HepG2 (cell line): ENCODE measurements at regions not wholly inside any gene's neighbourhood (a gene's known extent, or its start where the extent isn't known, plus 50 kb on each side); places are given as distances from the start of the nearest gene placed in this dataset.

Experiments used
- CHD2 ChIP-seq: IDR thresholded peaks from 2 replicates; pipeline ENCODE4 v1.6.1; 2011; ENCODE audit warnings: low read depth, low read length, improper control_type of control experiment
- HNRNPUL1 ChIP-seq: fragments of 200-400 bp; formaldehyde crosslinking; IDR thresholded peaks from 2 replicates; pipeline ENCODE4 v1.6.1; 2017; ENCODE audit warnings: low read depth, mild to moderate bottlenecking, low read length, moderate library complexity
- IRF2 ChIP-seq: IDR thresholded peaks from 2 replicates; pipeline ENCODE4 v1.6.1; 2018; ENCODE audit warnings: missing genetic modification reagents, missing compliant biosample characterization
- KDM5A ChIP-seq: fragments of 200-600 bp; sonication (generic); IDR thresholded peaks from 2 replicates; pipeline ENCODE4 v1.7.0; 2018; ENCODE audit warnings: antibody characterized with exemption, mild to moderate bottlenecking, low read length, borderline replicate concordance
- RFXANK ChIP-seq: IDR thresholded peaks from 2 replicates; pipeline ENCODE4 v1.6.1; 2016
- TCF7L2 ChIP-seq: IDR thresholded peaks from 2 replicates; pipeline ENCODE4 v1.6.1; 2011; ENCODE audit warnings: mild to moderate bottlenecking, low read depth, low read length, moderate library complexity
- TFDP1 ChIP-seq: IDR thresholded peaks from 2 replicates; pipeline ENCODE4 v1.6.1; 2016; ENCODE audit warnings: missing compliant biosample characterization, missing genetic modification reagents, borderline replicate concordance
- USF2 ChIP-seq, 2 experiments: sonication (generic) in 1 of 2; formaldehyde crosslinking in 1 of 2; IDR thresholded peaks; 2 replicates each; pipeline versions ENCODE4 v1.5.1 to v1.6.1; 2011 to 2020; ENCODE audit warnings: borderline replicate concordance in 1 of 2, low read depth in 1 of 2, low read length in 1 of 2, mild to moderate bottlenecking in 1 of 2, missing genetic modification reagents in 1 of 2, moderate library complexity in 1 of 2
- ZNF10 ChIP-seq: sonication (generic); formaldehyde crosslinking; IDR thresholded peaks from 2 replicates; pipeline ENCODE4 v1.4.0; 2020; ENCODE audit warnings: mild to moderate bottlenecking, low read depth, missing genetic modification reagents, borderline replicate concordance
- ZNF256 ChIP-seq: sonication (generic); formaldehyde crosslinking; conservative IDR thresholded peaks from 2 replicates; pipeline ENCODE4 v1.4.0; 2020; ENCODE audit warnings: missing genetic modification reagents
- ZNF343 ChIP-seq: sonication (generic); formaldehyde crosslinking; IDR thresholded peaks from 2 replicates; pipeline ENCODE4 v1.4.0; 2020; ENCODE audit warnings: mild to moderate bottlenecking, missing genetic modification reagents
- ZNF407 ChIP-seq: sonication (generic); formaldehyde crosslinking; IDR thresholded peaks from one replicate; pipeline ENCODE4 v1.5.1; 2020; ENCODE audit warnings: mild to moderate bottlenecking, missing genetic modification reagents; ENCODE audit errors: not compliant biosample characterization
- ZNF496 ChIP-seq: sonication (generic); formaldehyde crosslinking; IDR thresholded peaks from 2 replicates; pipeline ENCODE4 v1.8.1; 2023; ENCODE audit warnings: mild to moderate bottlenecking, moderate library complexity, missing genetic modification reagents; ENCODE audit not compliant: insufficient replicate concordance
- ZNF652 ChIP-seq: IDR thresholded peaks from 2 replicates; pipeline ENCODE4 v1.6.1; 2016; ENCODE audit warnings: low read depth, borderline replicate concordance
- ZSCAN30 ChIP-seq: sonication (generic); formaldehyde crosslinking; IDR thresholded peaks from 2 replicates; pipeline ENCODE4 v1.5.0; 2020; ENCODE audit warnings: mild to moderate bottlenecking, missing genetic modification reagents
- TF ChIP-seq, protein P1 (sequence below): sonication (generic); formaldehyde crosslinking; IDR thresholded peaks from 2 replicates; pipeline ENCODE4 v1.4.0; 2020; ENCODE audit warnings: low read depth, mild to moderate bottlenecking, missing genetic modification reagents
- TF ChIP-seq, protein P2 (sequence below): sonication (generic); formaldehyde crosslinking; IDR thresholded peaks from 2 replicates; pipeline ENCODE4 v1.8.0; 2022; ENCODE audit warnings: missing genetic modification reagents, low read depth, mild to moderate bottlenecking, borderline replicate concordance

GRCh38 chr14:101628471-101628966, 67.2 kb downstream of the DIO3 start (continued):
- TF ChIP-seq ZNF407 (CRISPR knock-in tag) (peak; percentile 29), TFDP1 (no peak), TCF7L2 (no peak), CHD2 (no peak), KDM5A (no peak), ZNF343 (CRISPR knock-in tag) (peak; percentile 28; the same call in 1 of the 2 replicates), ZNF10 (CRISPR knock-in tag) (no peak), IRF2 (CRISPR knock-in tag) (no peak), ZSCAN30 (CRISPR knock-in tag) (no peak), HNRNPUL1 (no peak), RFXANK (CRISPR knock-in tag) (no peak), ZNF496 (CRISPR knock-in tag) (no peak), ZNF652 (CRISPR knock-in tag) (no peak), ZNF256 (CRISPR knock-in tag) (no peak), USF2 (IDR thresholded peaks at IDR 0.05; ENCODE audit: low read depth, low read length) (no peak), USF2 (CRISPR knock-in tag; IDR thresholded peaks at IDR 0.05; ENCODE audit: borderline replicate concordance) (no peak)
- TF ChIP-seq, protein P1, sequence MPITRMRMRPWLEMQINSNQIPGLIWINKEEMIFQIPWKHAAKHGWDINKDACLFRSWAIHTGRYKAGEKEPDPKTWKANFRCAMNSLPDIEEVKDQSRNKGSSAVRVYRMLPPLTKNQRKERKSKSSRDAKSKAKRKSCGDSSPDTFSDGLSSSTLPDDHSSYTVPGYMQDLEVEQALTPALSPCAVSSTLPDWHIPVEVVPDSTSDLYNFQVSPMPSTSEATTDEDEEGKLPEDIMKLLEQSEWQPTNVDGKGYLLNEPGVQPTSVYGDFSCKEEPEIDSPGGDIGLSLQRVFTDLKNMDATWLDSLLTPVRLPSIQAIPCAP (CRISPR knock-in tag) = no peak
- TF ChIP-seq, protein P2, sequence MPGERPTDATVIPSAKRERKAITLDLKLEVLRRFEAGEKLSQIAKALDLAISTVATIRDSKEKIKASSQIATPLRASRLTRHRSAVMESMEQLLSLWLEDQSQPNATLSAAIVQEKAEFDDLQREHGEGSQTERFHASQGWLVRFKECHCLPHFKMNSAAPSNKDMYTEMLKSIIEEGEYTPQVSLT (CRISPR knock-in tag) = no peak
